ENCODE measurements at regions not wholly inside any gene's neighbourhood (a gene's known extent, or its start where the extent isn't known, plus 50 kb on each side); places are given as distances from the start of the nearest gene placed in this dataset.

GRCh38 chr15:88375234-88375927 lies 91.8 kb downstream of the MRPL46 start:
- no peak overlapping the region for H3K4me3 Mint-ChIP-seq
- Histone ChIP-seq H4K5ac (ENCODE audit: insufficient read length, low read depth, low read length) (no peak overlapping the region), H4K8ac (replicated peaks; ENCODE audit: insufficient read length, low read depth, low read length) (no peak overlapping the region), H2BK20ac (ENCODE audit: low read depth, low read length, poor library complexity, severe bottlenecking) (no peak overlapping the region), H2AK5ac (ENCODE audit: insufficient read length, low read length) (no peak overlapping the region), H3K14ac (ENCODE audit: insufficient read depth, low read length) (no peak overlapping the region; the same call in 1 of the 2 replicates), H3K79me2 (ENCODE audit: insufficient read depth, low read length) (no peaks in the 10 kb centered on the region), H2BK120ac (ENCODE audit: low read depth, low read length, poor library complexity, severe bottlenecking) (no peak overlapping the region), H3T11ph (ENCODE audit: low read length) (no peak overlapping the region), H3K18ac (ENCODE audit: insufficient read length, low read depth, low read length) (peak overlapping the region; percentile 28), H3K79me1 (ENCODE audit: insufficient read depth, low read depth, low read length, poor library complexity, severe bottlenecking) (no peaks in the 10 kb centered on the region), H2AFZ (ENCODE audit: low read length) (no peak overlapping the region), H3K27me3 (ENCODE audit: insufficient read depth, low read length) (no peaks in the 10 kb centered on the region), H3K9me3 (ENCODE audit: control insufficient read depth, low read depth, low read length) (no peaks in the 10 kb centered on the region), H3K56ac (ENCODE audit: insufficient read length, low read depth, low read length) (no peak overlapping the region), H2BK12ac (ENCODE audit: insufficient read length, low read depth, low read length) (no peak overlapping the region), H4K20me1 (ENCODE audit: control insufficient read depth, insufficient read depth, insufficient read length) (no peaks in the 10 kb centered on the region), H3K23ac (ENCODE audit: insufficient read length, low read depth, low read length) (no peak overlapping the region), H3K9ac (ENCODE audit: extremely low read depth, insufficient read length, low read length) (no peak overlapping the region), H2BK5ac (ENCODE audit: insufficient read length, low read length) (no peak overlapping the region), H3K23me2 (ENCODE audit: insufficient read length, low read depth, low read length, poor library complexity, severe bottlenecking) (no peaks in the 10 kb centered on the region), H3K4me2 (ENCODE audit: insufficient read depth, insufficient read length, low read length) (no peak overlapping the region), H2BK15ac (ENCODE audit: low read depth, low read length) (no peak overlapping the region), H3K4ac (ENCODE audit: low read depth, low read length) (no peak overlapping the region), H3K4me1 (ENCODE audit: insufficient read depth, low read length) (no peaks in the 10 kb centered on the region), H4K91ac (ENCODE audit: insufficient read length, low read depth, low read length) (no peak overlapping the region), H3K27ac (ENCODE audit: insufficient read length, low read depth, low read length) (no peak overlapping the region)
- peaks cover 8% of the 10 kb centered on the region for H3K27me3 Mint-ChIP-seq (ENCODE audit: low read depth)
- TF ChIP-seq, protein P1, sequence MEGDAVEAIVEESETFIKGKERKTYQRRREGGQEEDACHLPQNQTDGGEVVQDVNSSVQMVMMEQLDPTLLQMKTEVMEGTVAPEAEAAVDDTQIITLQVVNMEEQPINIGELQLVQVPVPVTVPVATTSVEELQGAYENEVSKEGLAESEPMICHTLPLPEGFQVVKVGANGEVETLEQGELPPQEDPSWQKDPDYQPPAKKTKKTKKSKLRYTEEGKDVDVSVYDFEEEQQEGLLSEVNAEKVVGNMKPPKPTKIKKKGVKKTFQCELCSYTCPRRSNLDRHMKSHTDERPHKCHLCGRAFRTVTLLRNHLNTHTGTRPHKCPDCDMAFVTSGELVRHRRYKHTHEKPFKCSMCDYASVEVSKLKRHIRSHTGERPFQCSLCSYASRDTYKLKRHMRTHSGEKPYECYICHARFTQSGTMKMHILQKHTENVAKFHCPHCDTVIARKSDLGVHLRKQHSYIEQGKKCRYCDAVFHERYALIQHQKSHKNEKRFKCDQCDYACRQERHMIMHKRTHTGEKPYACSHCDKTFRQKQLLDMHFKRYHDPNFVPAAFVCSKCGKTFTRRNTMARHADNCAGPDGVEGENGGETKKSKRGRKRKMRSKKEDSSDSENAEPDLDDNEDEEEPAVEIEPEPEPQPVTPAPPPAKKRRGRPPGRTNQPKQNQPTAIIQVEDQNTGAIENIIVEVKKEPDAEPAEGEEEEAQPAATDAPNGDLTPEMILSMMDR (conservative IDR thresholded peaks at IDR 0.05), result no peak
- no peak for DNase-seq
- H3K27ac Mint-ChIP-seq, result peak overlapping the region in 1 of 3 experiments; percentile 10; a peak in 2 of 7 replicates
- H3K9me3 Mint-ChIP-seq, result no peaks in the 10 kb centered on the region; a peak in 1 of 5 replicates
- H3K4me1 Mint-ChIP-seq, result peaks cover 6 to 13% of the 10 kb centered on the region in 2 experiments
- H3K36me3 Mint-ChIP-seq (ENCODE audit: insufficient read depth in 1 of 3, low read depth in 3 of 3), result no peaks in the 10 kb centered on the region
- WGBS (ENCODE audit: extremely low coverage, insufficient read length, low lambda C conversion rate), result no CpG with 5 or more reads among the region's 9 CpGs

All from H9 (cell line).